ENCODE measurements at regions not wholly inside any gene's neighbourhood (a gene's known extent, or its start where the extent isn't known, plus 50 kb on each side); places are given as distances from the start of the nearest gene placed in this dataset.
"Not testable (repeated sequence)": the region's sequence is repeated elsewhere in the genome, so short reads cannot be mapped to it uniquely, and the experiment has no call there.

DNA sequence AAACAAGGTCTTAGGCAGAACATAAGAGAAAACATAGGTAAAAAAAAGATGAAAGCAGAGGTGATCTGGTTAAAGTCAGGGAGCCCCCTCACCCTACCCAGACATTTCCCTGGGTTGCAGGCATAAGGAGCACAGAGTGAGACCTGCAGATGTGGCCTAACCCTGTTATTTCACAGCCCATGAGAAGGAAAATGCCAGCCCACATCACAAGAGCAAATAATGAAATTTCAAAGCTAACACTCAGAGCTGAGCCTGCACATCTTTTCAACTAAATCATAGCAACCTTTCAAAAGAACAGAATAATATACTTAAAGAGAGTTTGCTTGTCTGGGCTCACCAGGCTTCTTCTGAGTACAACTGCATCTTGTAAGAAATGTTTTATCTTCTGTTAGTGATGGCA lies 295.4 kb downstream of the RPAP3 start:
- TF ChIP-seq, protein P1, sequence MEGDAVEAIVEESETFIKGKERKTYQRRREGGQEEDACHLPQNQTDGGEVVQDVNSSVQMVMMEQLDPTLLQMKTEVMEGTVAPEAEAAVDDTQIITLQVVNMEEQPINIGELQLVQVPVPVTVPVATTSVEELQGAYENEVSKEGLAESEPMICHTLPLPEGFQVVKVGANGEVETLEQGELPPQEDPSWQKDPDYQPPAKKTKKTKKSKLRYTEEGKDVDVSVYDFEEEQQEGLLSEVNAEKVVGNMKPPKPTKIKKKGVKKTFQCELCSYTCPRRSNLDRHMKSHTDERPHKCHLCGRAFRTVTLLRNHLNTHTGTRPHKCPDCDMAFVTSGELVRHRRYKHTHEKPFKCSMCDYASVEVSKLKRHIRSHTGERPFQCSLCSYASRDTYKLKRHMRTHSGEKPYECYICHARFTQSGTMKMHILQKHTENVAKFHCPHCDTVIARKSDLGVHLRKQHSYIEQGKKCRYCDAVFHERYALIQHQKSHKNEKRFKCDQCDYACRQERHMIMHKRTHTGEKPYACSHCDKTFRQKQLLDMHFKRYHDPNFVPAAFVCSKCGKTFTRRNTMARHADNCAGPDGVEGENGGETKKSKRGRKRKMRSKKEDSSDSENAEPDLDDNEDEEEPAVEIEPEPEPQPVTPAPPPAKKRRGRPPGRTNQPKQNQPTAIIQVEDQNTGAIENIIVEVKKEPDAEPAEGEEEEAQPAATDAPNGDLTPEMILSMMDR (IDR thresholded peaks at IDR 0.05; ENCODE audit: borderline replicate concordance, control extremely low read depth, extremely low read depth, insufficient read depth, missing control alignments): no peak
- in situ Hi-C loops (cut with MboI; ENCODE audit: low sequenced_read_pairs, unreplicated experiment): no loop called here
- no peak for DNase-seq (ENCODE audit: low spot score)

DNA sequence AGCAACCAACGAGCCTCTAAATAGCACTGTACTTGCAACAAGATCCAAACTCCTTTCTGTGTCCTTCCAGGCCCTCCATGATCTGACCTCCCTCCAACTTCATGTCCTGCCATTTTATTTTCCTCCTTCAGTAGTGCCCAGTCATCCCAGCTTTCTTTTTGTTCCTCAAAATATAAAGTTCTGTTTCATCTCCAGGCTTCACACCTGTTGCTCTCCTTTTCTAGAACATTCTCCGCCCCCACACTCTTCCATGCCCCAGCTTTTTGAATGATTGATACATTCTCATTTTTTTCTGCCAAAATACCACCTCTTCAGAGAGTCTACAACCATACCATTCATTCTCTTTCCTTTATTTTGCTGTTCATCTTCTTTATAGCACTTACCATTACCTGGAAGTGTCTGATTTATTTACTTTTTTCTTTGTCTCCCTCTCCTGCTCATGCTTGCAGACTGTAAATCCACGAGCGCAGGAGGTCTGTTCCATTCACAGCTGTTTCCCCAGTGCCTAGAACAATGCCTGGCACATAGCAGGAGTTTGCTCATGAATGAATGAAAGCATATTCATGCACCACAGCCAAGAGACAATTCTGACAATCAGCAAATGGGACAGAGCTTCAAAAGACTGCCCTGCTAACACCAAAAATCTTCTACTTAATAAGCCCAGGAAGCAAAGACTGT lies 296.4 kb downstream of the RPAP3 start:
- TF ChIP-seq, protein P1 (IDR thresholded peaks at IDR 0.05; ENCODE audit: borderline replicate concordance, control extremely low read depth, extremely low read depth, insufficient read depth, missing control alignments): no peak
- in situ Hi-C loops (cut with MboI; ENCODE audit: low sequenced_read_pairs, unreplicated experiment): no loop called here
- no peak for DNase-seq (ENCODE audit: low spot score)

DNA sequence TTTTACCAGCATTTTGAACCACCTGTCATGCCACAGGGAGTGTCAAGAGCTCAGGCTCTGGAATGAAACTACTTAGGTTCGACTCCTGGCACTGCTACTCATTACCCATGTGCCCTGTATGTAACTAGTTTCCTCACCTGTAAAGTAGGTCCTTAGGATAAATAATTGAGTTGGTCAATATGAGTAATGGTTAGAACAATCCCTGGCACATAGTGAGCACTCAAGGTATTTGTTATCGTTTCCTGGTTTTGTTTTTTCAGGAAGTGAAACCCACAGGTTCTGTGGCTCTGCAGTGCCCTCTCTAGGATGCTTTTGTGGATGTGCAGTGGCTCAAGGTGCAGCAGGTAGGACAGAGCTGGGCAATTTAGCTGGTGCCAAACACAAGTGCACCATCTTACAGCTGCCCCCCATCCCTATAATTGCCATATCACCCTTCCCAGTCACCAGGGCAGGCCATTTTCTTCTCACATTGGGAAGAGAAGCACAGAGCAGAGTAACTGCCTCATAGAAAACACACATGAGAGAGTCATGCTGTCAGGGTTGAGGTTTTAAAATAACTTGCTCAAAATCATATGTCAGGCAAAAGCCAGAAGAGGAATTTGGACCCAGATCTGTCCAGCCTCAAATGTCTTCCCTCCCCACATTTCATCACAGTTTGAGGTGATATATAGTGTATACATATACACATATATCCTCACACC lies 297.5 kb downstream of the RPAP3 start:
- in situ Hi-C loops (cut with MboI; ENCODE audit: low sequenced_read_pairs, unreplicated experiment): no loop called here
- TF ChIP-seq, protein P1 (IDR thresholded peaks at IDR 0.05; ENCODE audit: borderline replicate concordance, control extremely low read depth, extremely low read depth, insufficient read depth, missing control alignments): peak; percentile 34
- DNase-seq (ENCODE audit: low spot score): peak; percentile 36

DNA sequence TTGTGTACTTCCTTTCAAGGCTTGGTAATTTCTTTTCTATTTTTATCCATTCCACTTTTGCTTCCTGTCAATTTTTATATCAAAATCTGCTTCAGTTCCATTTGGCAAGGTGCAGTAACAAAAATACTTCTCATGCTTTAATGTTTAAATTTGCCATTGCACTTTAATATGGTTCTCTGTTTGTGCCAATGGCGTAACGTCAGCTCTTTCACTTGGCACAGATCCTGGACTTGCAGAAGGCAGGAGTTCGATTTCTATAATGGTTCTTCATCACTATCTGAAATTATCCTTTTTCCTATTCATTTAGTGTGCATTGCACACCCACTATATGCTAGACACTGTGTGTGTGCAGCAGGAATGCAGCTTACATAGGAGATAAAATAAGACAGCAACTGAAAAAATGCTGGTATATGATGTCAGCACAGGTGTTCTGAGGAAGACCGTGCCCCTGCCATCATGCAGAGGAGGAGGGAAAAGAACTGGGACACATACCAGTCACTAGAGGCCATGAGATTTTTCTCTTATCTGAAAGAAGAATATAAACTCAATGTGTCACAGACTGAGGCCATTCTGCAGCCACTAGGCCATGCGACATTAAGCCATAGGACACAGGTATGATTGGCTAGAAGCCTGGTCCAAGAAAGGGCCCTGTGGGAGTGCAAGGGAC lies 298.2 kb downstream of the RPAP3 start:
- in situ Hi-C loops (cut with MboI; ENCODE audit: low sequenced_read_pairs, unreplicated experiment): no loop called here
- no peak for DNase-seq (ENCODE audit: low spot score)
- TF ChIP-seq, protein P1 (IDR thresholded peaks at IDR 0.05; ENCODE audit: borderline replicate concordance, control extremely low read depth, extremely low read depth, insufficient read depth, missing control alignments): no peak

DNA sequence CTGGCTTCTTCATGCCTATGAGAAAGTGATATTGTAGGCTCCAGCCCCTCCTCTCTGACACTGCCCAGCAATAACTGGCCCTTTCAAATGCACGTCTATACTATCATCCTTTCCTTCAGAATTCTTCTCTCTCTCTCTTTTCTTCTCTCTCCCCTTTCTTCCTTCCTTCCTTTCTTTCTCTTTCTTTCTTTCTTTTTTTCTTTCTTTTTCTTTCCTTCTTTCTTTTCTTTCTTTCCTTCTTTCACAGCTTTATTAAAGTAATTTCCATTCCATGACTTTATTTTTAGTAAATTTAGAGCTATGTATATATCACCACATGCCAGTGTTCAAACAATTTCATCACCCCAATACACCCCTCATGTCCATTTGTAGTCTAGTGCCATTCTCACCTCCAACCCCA lies 302.1 kb downstream of the RPAP3 start:
- no peak for DNase-seq (ENCODE audit: low spot score)
- in situ Hi-C loops (cut with MboI; ENCODE audit: low sequenced_read_pairs, unreplicated experiment): no loop called here
- TF ChIP-seq, protein P1 (IDR thresholded peaks at IDR 0.05; ENCODE audit: borderline replicate concordance, control extremely low read depth, extremely low read depth, insufficient read depth, missing control alignments): no peak

DNA sequence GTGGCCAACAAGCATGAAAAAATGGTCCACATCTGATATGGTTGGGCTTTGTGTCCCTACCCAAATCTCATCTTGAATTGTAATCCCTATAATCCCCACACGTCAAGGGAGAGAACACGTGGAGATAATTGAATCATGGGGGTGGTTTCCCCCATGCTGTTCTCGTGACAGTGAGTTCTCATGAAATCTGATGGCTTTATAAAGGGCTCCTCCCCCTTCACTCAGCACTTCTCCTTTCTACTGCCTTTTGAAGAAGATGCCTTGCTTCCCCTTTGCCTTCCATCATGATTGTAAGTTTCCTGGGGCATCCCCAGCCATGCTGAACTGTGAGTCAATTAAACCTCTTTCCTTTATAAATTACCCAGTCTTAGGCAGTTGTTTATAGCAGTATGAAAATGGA lies 304.6 kb downstream of the RPAP3 start:
- not testable (repeated sequence) for DNase-seq (ENCODE audit: low spot score)

DNA sequence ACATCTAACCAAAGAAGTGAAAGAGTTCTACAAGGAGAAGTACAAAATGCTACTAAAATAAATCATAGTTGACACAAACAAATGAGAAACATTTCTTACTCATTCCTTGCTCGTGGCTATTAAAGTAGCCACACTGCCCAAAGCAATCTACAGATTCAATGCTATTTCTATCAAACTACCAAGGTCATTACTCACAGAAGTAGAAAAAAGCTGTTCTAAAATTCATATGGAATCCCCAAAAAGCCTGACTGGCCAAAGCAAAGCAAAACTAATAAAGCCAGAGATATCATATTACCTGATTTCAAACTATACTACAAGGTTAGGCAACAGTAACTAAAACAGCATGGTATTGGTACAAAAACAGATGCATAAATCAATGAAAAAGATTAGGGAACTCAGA lies 305.6 kb downstream of the RPAP3 start:
- TF ChIP-seq, protein P1 (IDR thresholded peaks at IDR 0.05; ENCODE audit: borderline replicate concordance, control extremely low read depth, extremely low read depth, insufficient read depth, missing control alignments): no peak
- DNase-seq (ENCODE audit: low spot score): no peak
- in situ Hi-C loops (cut with MboI; ENCODE audit: low sequenced_read_pairs, unreplicated experiment): no loop called here

More for the DNA sequence above, 304.6 kb downstream of the RPAP3 start:
- in situ Hi-C loops (cut with MboI; ENCODE audit: low sequenced_read_pairs, unreplicated experiment): not testable (repeated sequence)
